GM23338 (cell line): ENCODE measurements at regions not wholly inside any gene's neighbourhood (a gene's known extent, or its start where the extent isn't known, plus 50 kb on each side); places are given as distances from the start of the nearest gene placed in this dataset.

Experiments
- ATAC-seq: fragments of 200-7000 bp; cut with Tn5 transposase; 3 replicates; pipeline ENCODE4 v1.9.1; 2020
- DNase-seq: peaks from one replicate; pipeline ENCODE4 v3.0.0-alpha.2; 2015; ENCODE audit warnings: low spot score
- H2AFZ ChIP-seq: fragments of 200-600 bp; sonication (generic); 2 replicates; pipeline ENCODE4 v1.8.0; 2016; ENCODE audit warnings: antibody characterized with exemption, mild to moderate bottlenecking, moderate library complexity
- H3F3A ChIP-seq: fragments of 200-600 bp; sonication (generic); replicated peaks from 2 replicates; pipeline ENCODE4 v1.8.0; 2017; ENCODE audit warnings: antibody characterized with exemption, mixed run types, low read depth
- H3K27ac ChIP-seq: fragments of 200-600 bp; sonication (generic); 2 replicates; pipeline ENCODE4 v1.6.1; 2016; ENCODE audit warnings: low read depth
- H3K27me3 ChIP-seq: fragments of 200-600 bp; sonication (generic); 2 replicates; pipeline ENCODE4 v1.8.0; 2016; ENCODE audit warnings: mild to moderate bottlenecking, mixed run types, moderate library complexity; ENCODE audit not compliant: insufficient read depth
- H3K36me3 ChIP-seq: fragments of 200-600 bp; sonication (generic); 2 replicates; pipeline ENCODE4 v1.8.0; 2016; ENCODE audit warnings: mild to moderate bottlenecking; ENCODE audit not compliant: insufficient read depth
- H3K4me1 ChIP-seq: fragments of 200-600 bp; sonication (generic); 2 replicates; pipeline ENCODE4 v1.8.0; 2016; ENCODE audit warnings: mild to moderate bottlenecking, moderate library complexity; ENCODE audit not compliant: insufficient read depth
- H3K4me2 ChIP-seq: fragments of 200-600 bp; sonication (generic); 2 replicates; pipeline ENCODE4 v1.7.1; 2017; ENCODE audit warnings: mixed run types
- H3K4me3 ChIP-seq: fragments of 200-600 bp; sonication (generic); 2 replicates; pipeline ENCODE4 v1.6.1; 2016; ENCODE audit warnings: mixed run types
- H3K79me2 ChIP-seq: fragments of 200-600 bp; sonication (generic); replicated peaks from 2 replicates; pipeline ENCODE4 v1.8.0; 2017; ENCODE audit warnings: mild to moderate bottlenecking; ENCODE audit not compliant: insufficient read depth
- H3K9me2 ChIP-seq: fragments of 200-600 bp; sonication (generic); 2 replicates; pipeline ENCODE4 v1.8.0; 2017; ENCODE audit not compliant: insufficient read depth
- H4K20me1 ChIP-seq: fragments of 200-600 bp; sonication (generic); replicated peaks from 2 replicates; pipeline ENCODE4 v1.8.0; 2017; ENCODE audit warnings: mild to moderate bottlenecking; ENCODE audit not compliant: insufficient read depth
- H3K27ac Mint-ChIP-seq: 2 replicates; pipeline ENCODE4 v1.8.0; 2020; ENCODE audit warnings: inconsistent platforms, mild to moderate bottlenecking, moderate library complexity, mixed read lengths
- H3K27me3 Mint-ChIP-seq: 3 replicates; pipeline ENCODE4 v1.8.0; 2022; ENCODE audit warnings: low read depth, mild to moderate bottlenecking, moderate library complexity, mixed read lengths, inconsistent platforms; ENCODE audit not compliant: insufficient read depth, poor library complexity
- H3K36me3 Mint-ChIP-seq: 3 replicates; pipeline ENCODE4 v1.8.0; 2021; ENCODE audit warnings: low read depth, mild to moderate bottlenecking, inconsistent platforms, moderate library complexity, mixed read lengths
- H3K4me1 Mint-ChIP-seq: 3 replicates; pipeline ENCODE4 v1.8.0; 2020; ENCODE audit warnings: mild to moderate bottlenecking, inconsistent platforms, mixed read lengths
- H3K4me3 Mint-ChIP-seq: 3 replicates; pipeline ENCODE4 v1.8.0; 2021; ENCODE audit warnings: moderate library complexity, mild to moderate bottlenecking, inconsistent platforms, mixed read lengths
- H3K9me3 Mint-ChIP-seq: 3 replicates; pipeline ENCODE4 v1.8.0; 2020; ENCODE audit warnings: moderate library complexity, mild to moderate bottlenecking, inconsistent platforms, mixed read lengths
- EZH2 ChIP-seq: fragments of 200-600 bp; sonication (generic); IDR thresholded peaks from one replicate; pipeline ENCODE4 v1.8.0; 2017; ENCODE audit warnings: antibody characterized with exemption, mild to moderate bottlenecking, low read depth; ENCODE audit not compliant: unreplicated experiment
- JUNB ChIP-seq: IDR thresholded peaks from one replicate; pipeline ENCODE4 v1.6.1; 2016; ENCODE audit warnings: antibody characterized with exemption; ENCODE audit not compliant: unreplicated experiment
- NANOG ChIP-seq: IDR thresholded peaks from 2 replicates; pipeline ENCODE4 v1.6.1; 2016; ENCODE audit warnings: antibody characterized with exemption, borderline replicate concordance
- STAT1 ChIP-seq: IDR thresholded peaks from one replicate; pipeline ENCODE4 v1.6.1; 2016; ENCODE audit warnings: antibody characterized with exemption; ENCODE audit not compliant: unreplicated experiment
- ZNF114 ChIP-seq: fragments of 250-450 bp; sonication (Bioruptor Pico); IDR thresholded peaks from 2 replicates; pipeline ENCODE4 v1.5.0; 2020; ENCODE audit warnings: mild to moderate bottlenecking, moderate library complexity
- TF ChIP-seq, protein P1 (sequence below): fragments of 250-450 bp; sonication (Bioruptor Pico); IDR thresholded peaks from 2 replicates; pipeline ENCODE4 v1.5.0; 2020; ENCODE audit warnings: mild to moderate bottlenecking, moderate library complexity
- TF ChIP-seq, protein P2 (sequence below): IDR thresholded peaks from one replicate; pipeline ENCODE4 v1.6.1; 2018; ENCODE audit warnings: antibody characterized with exemption; ENCODE audit not compliant: unreplicated experiment

DNA sequence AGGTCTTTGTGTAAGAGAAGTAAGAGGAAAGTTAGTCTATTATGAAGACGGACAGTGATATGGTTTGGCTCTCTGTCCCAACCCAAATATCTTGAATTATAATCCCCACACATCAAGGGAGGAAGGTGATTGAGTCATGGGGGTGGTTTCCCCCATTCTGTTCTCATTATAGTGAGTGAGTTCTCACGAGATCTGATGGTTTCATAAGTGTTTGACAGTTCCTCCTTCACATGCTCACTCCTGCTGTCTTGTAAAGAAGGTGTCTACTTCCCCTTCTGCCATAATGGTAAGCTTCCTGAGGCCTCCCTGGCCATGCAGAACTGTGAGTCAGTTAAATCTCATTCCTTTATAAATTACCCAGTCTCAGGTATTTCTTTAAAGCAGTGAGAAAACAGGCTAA lies 67.6 kb downstream of the NEURL3 start (continued):
- TF ChIP-seq, protein P1, sequence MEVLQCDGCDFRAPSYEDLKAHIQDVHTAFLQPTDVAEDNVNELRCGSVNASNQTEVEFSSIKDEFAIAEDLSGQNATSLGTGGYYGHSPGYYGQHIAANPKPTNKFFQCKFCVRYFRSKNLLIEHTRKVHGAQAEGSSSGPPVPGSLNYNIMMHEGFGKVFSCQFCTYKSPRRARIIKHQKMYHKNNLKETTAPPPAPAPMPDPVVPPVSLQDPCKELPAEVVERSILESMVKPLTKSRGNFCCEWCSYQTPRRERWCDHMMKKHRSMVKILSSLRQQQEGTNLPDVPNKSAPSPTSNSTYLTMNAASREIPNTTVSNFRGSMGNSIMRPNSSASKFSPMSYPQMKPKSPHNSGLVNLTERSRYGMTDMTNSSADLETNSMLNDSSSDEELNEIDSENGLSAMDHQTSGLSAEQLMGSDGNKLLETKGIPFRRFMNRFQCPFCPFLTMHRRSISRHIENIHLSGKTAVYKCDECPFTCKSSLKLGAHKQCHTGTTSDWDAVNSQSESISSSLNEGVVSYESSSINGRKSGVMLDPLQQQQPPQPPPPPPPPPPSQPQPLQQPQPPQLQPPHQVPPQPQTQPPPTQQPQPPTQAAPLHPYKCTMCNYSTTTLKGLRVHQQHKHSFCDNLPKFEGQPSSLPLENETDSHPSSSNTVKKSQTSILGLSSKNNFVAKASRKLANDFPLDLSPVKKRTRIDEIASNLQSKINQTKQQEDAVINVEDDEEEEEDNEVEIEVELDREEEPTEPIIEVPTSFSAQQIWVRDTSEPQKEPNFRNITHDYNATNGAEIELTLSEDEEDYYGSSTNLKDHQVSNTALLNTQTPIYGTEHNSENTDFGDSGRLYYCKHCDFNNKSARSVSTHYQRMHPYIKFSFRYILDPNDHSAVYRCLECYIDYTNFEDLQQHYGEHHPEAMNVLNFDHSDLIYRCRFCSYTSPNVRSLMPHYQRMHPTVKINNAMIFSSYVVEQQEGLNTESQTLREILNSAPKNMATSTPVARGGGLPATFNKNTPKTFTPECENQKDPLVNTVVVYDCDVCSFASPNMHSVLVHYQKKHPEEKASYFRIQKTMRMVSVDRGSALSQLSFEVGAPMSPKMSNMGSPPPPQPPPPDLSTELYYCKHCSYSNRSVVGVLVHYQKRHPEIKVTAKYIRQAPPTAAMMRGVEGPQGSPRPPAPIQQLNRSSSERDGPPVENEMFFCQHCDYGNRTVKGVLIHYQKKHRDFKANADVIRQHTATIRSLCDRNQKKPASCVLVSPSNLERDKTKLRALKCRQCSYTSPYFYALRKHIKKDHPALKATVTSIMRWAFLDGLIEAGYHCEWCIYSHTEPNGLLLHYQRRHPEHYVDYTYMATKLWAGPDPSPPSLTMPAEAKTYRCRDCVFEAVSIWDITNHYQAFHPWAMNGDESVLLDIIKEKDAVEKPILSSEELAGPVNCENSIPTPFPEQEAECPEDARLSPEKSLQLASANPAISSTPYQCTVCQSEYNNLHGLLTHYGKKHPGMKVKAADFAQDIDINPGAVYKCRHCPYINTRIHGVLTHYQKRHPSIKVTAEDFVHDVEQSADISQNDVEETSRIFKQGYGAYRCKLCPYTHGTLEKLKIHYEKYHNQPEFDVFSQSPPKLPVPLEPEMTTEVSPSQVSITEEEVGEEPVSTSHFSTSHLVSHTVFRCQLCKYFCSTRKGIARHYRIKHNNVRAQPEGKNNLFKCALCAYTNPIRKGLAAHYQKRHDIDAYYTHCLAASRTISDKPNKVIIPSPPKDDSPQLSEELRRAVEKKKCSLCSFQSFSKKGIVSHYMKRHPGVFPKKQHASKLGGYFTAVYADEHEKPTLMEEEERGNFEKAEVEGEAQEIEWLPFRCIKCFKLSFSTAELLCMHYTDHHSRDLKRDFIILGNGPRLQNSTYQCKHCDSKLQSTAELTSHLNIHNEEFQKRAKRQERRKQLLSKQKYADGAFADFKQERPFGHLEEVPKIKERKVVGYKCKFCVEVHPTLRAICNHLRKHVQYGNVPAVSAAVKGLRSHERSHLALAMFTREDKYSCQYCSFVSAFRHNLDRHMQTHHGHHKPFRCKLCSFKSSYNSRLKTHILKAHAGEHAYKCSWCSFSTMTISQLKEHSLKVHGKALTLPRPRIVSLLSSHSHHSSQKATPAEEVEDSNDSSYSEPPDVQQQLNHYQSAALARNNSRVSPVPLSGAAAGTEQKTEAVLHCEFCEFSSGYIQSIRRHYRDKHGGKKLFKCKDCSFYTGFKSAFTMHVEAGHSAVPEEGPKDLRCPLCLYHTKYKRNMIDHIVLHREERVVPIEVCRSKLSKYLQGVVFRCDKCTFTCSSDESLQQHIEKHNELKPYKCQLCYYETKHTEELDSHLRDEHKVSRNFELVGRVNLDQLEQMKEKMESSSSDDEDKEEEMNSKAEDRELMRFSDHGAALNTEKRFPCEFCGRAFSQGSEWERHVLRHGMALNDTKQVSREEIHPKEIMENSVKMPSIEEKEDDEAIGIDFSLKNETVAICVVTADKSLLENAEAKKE (CRISPR knock-in tag): no peak
- TF ChIP-seq NANOG (no peak), ZNF114 (no peak), STAT1 (no peak), EZH2 (no peak), JUNB (no peak)
- TF ChIP-seq, protein P2, sequence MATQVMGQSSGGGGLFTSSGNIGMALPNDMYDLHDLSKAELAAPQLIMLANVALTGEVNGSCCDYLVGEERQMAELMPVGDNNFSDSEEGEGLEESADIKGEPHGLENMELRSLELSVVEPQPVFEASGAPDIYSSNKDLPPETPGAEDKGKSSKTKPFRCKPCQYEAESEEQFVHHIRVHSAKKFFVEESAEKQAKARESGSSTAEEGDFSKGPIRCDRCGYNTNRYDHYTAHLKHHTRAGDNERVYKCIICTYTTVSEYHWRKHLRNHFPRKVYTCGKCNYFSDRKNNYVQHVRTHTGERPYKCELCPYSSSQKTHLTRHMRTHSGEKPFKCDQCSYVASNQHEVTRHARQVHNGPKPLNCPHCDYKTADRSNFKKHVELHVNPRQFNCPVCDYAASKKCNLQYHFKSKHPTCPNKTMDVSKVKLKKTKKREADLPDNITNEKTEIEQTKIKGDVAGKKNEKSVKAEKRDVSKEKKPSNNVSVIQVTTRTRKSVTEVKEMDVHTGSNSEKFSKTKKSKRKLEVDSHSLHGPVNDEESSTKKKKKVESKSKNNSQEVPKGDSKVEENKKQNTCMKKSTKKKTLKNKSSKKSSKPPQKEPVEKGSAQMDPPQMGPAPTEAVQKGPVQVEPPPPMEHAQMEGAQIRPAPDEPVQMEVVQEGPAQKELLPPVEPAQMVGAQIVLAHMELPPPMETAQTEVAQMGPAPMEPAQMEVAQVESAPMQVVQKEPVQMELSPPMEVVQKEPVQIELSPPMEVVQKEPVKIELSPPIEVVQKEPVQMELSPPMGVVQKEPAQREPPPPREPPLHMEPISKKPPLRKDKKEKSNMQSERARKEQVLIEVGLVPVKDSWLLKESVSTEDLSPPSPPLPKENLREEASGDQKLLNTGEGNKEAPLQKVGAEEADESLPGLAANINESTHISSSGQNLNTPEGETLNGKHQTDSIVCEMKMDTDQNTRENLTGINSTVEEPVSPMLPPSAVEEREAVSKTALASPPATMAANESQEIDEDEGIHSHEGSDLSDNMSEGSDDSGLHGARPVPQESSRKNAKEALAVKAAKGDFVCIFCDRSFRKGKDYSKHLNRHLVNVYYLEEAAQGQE: no peak

DNA sequence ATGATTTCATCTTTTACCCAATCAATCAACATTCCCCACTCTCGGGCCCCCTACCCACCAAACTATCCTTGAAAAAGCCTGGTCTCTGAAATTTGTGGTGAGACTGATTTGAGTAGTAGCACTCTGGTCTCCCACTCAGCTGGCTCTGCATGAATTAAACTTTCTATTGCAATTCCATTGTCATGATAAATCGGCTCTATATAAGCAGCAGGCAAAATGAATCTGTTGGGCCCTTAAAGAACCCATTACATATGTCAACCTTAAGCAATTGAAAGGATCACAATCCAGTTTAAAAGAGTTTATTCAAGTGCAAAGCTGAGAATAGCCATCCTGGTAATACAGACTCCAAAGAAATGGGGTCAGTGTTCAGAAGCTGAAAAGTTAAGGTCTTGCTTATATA lies 68.2 kb downstream of the NEURL3 start:
- Mint-ChIP-seq H3K9me3 (peaks cover 49% of the 10 kb centered on the region), H3K27ac (peak overlapping the region; percentile 61), H3K27me3 (peaks cover 5% of the 10 kb centered on the region), H3K36me3 (peaks cover 42% of the 10 kb centered on the region), H3K4me3 (peak overlapping the region; percentile 14; the same call in 1 of the 3 replicates), H3K4me1 (peaks cover 23% of the 10 kb centered on the region)
- ATAC-seq: peak; percentile 57
- peaks cover 18% of the 10 kb centered on the region for H3K36me3 ChIP-seq
- H3K27ac ChIP-seq: peak overlapping the region; percentile 79
- H3K9me2 ChIP-seq: peaks cover 7% of the 10 kb centered on the region
- H4K20me1 ChIP-seq: no peaks in the 10 kb centered on the region
- TF ChIP-seq EZH2: no peak
- peak; percentile 50 for TF ChIP-seq NANOG
- H3K4me3 ChIP-seq: peak overlapping the region; percentile 28
- no peak overlapping the region for H2AFZ ChIP-seq
- H3K79me2 ChIP-seq: no peaks in the 10 kb centered on the region
- peaks cover 9% of the 10 kb centered on the region; the same call in 1 of the 2 replicates for H3F3A ChIP-seq
- DNase-seq: peak; percentile 27
- peak overlapping the region; percentile 58 for H3K4me2 ChIP-seq
- H3K27me3 ChIP-seq: no peaks in the 10 kb centered on the region
- peaks cover 26% of the 10 kb centered on the region for H3K4me1 ChIP-seq
